Keratinocyte (primary cell): ENCODE measurements at regions not wholly inside any gene's neighbourhood (a gene's known extent, or its start where the extent isn't known, plus 50 kb on each side); places are given as distances from the start of the nearest gene placed in this dataset.

Experiments used
- EZH2 ChIP-seq: IDR thresholded peaks from one replicate; pipeline ENCODE4 v1.6.1; 2012; ENCODE audit warnings: inconsistent platforms, mild to moderate bottlenecking, low read length, moderate library complexity
- TF ChIP-seq, protein P1 (sequence below), 3 experiments: IDR thresholded peaks in 1 of 3; conservative IDR thresholded peaks in 1 of 3; optimal IDR thresholded peaks in 1 of 3; 2 replicates in 2 of 3; 3 replicates in 1 of 3; pipeline versions ENCODE3 to v1.5.1; 2011; ENCODE audit warnings: low read length in 3 of 3, mild to moderate bottlenecking in 3 of 3, moderate library complexity in 2 of 3, control low read depth in 1 of 3, inconsistent platforms in 1 of 3; ENCODE audit not compliant: insufficient read depth in 2 of 3; ENCODE audit errors: extremely low read depth in 1 of 3

DNA sequence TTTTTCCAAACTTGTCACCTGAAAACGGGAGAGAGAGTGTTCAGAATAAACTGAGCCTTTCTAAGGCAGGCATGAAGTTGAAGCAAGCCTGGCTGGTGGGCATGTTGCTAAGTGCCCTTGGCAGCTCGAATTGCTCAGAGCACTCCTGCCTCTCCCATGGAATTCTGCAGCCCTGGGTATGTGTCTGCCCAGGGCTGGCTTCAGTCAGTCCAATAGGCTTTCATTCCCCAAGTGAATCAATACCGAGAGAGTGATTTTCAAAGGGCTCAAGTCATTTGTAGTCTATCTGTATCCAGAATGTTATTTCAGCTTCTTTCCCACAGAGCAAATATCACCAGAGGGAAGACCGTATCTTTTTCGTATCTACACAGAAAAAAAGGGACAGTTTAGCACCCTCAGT lies 415.5 kb upstream of the COBL start:
- TF ChIP-seq, protein P1, sequence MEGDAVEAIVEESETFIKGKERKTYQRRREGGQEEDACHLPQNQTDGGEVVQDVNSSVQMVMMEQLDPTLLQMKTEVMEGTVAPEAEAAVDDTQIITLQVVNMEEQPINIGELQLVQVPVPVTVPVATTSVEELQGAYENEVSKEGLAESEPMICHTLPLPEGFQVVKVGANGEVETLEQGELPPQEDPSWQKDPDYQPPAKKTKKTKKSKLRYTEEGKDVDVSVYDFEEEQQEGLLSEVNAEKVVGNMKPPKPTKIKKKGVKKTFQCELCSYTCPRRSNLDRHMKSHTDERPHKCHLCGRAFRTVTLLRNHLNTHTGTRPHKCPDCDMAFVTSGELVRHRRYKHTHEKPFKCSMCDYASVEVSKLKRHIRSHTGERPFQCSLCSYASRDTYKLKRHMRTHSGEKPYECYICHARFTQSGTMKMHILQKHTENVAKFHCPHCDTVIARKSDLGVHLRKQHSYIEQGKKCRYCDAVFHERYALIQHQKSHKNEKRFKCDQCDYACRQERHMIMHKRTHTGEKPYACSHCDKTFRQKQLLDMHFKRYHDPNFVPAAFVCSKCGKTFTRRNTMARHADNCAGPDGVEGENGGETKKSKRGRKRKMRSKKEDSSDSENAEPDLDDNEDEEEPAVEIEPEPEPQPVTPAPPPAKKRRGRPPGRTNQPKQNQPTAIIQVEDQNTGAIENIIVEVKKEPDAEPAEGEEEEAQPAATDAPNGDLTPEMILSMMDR (optimal IDR thresholded peaks at IDR 0.05 in 1 of 3, IDR thresholded peaks at IDR 0.05 in 1 of 3, conservative IDR thresholded peaks at IDR 0.05 in 1 of 3; ENCODE audit: extremely low read depth in 1 of 3, insufficient read depth in 2 of 3, low read length in 3 of 3), result no peak
- no peak for TF ChIP-seq EZH2
